Daoy (cell line): ENCODE measurements at regions not wholly inside any gene's neighbourhood (a gene's known extent, or its start where the extent isn't known, plus 50 kb on each side); places are given as distances from the start of the nearest gene placed in this dataset.

Source experiments
- DNase-seq: peaks from one replicate; pipeline ENCODE4 v3.0.0-alpha.2; 2015; ENCODE audit warnings: low read depth

- no peak for DNase-seq
Observed at GRCh38 chr11:103530257-103530656, 421.0 kb downstream of the DYNC2H1 start.

GRCh38 chr11:103532133-103532788 is 423.0 kb downstream of the DYNC2H1 start:
- DNase-seq = peak; percentile 27

- no peak for DNase-seq
Observed at GRCh38 chr11:103534191-103534590, 425.0 kb downstream of the DYNC2H1 start.

- DNase-seq = no peak
Observed at GRCh38 chr11:103534959-103535358, 425.7 kb downstream of the DYNC2H1 start.

- no peak for DNase-seq
Observed at GRCh38 chr11:103536335-103536722, 427.1 kb downstream of the DYNC2H1 start.

GRCh38 chr11:103537904-103538502 is 428.8 kb downstream of the DYNC2H1 start:
- no peak for DNase-seq

- DNase-seq = no peak
Observed at GRCh38 chr11:103539166-103539565, 429.9 kb downstream of the DYNC2H1 start.

- DNase-seq = no peak
Observed at GRCh38 chr11:103541186-103541795, 432.1 kb downstream of the DYNC2H1 start.

GRCh38 chr11:103542851-103543250 is 433.6 kb downstream of the DYNC2H1 start:
- no peak for DNase-seq

- DNase-seq = no peak
Observed at GRCh38 chr11:103543456-103543855, 434.2 kb downstream of the DYNC2H1 start.

GRCh38 chr11:103544874-103545273 is 435.6 kb downstream of the DYNC2H1 start:
- DNase-seq = peak; percentile 17

GRCh38 chr11:103545551-103545950 is 436.3 kb downstream of the DYNC2H1 start:
- no peak for DNase-seq

- no peak for DNase-seq
Observed at GRCh38 chr11:103546236-103546635, 437.0 kb downstream of the DYNC2H1 start.

- DNase-seq = no peak
Observed at GRCh38 chr11:103547024-103547423, 437.8 kb downstream of the DYNC2H1 start.

GRCh38 chr11:103547691-103548090 is 438.5 kb downstream of the DYNC2H1 start:
- DNase-seq = no peak

- DNase-seq = no peak
Observed at GRCh38 chr11:103548838-103549237, 439.6 kb downstream of the DYNC2H1 start.

- DNase-seq = no peak
Observed at GRCh38 chr11:103550811-103551210, 441.6 kb downstream of the DYNC2H1 start.

- DNase-seq = no peak
Observed at GRCh38 chr11:103552086-103552485, 442.9 kb downstream of the DYNC2H1 start.

- no peak for DNase-seq
Observed at GRCh38 chr11:103556171-103556570, 446.9 kb downstream of the DYNC2H1 start.

- DNase-seq = no peak
Observed at GRCh38 chr11:103566116-103566515, 456.9 kb downstream of the DYNC2H1 start.

- no peak for DNase-seq
Observed at GRCh38 chr11:103581760-103582159, 454.7 kb upstream of the DDI1 start.

GRCh38 chr11:103582351-103582909 is 454.0 kb upstream of the DDI1 start:
- no peak for DNase-seq

GRCh38 chr11:103584021-103584420 is 452.4 kb upstream of the DDI1 start:
- DNase-seq = no peak
